ENCODE measurements at regions not wholly inside any gene's neighbourhood (a gene's known extent, or its start where the extent isn't known, plus 50 kb on each side); places are given as distances from the start of the nearest gene placed in this dataset.

- TF ChIP-seq POLR2A (IDR thresholded peaks at IDR 0.05; ENCODE audit: low read length): no peak
- TF ChIP-seq GATA1 (IDR thresholded peaks at IDR 0.05; ENCODE audit: low read depth, low read length): no peak
Measured at GRCh38 chr11:112886434-112887370, 74.5 kb upstream of the NCAM1 start.

All from erythroblast (primary cell).